GM12878 (cell line): ENCODE measurements at regions not wholly inside any gene's neighbourhood (a gene's known extent, or its start where the extent isn't known, plus 50 kb on each side); places are given as distances from the start of the nearest gene placed in this dataset.

Source experiments
- ATAC-seq: fragments of 200-7000 bp; cut with Tn5 transposase; 3 replicates; pipeline ENCODE4 v1.9.1; 2020; ENCODE audit warnings: mild to moderate bottlenecking, moderate library complexity
- BruUV-seq: library from RNA; stranded (reverse); fragments of 400-500 nt; replicated peaks from 2 replicates; lab custom pipeline; 2021; lab: Mats Ljungman, UMichigan
- CTCF ChIA-PET: fragments of 300-600 bp; sonication (Branson Sonifier 250); formaldehyde crosslinking; extraction: SDS; loops from one replicate; lab custom pipeline; 2021; ENCODE audit warnings: inconsistent platforms; lab: Yijun Ruan, JAX
- POLR2A ChIA-PET: fragments of 350-600 bp; formaldehyde crosslinking; extraction: SDS; loops from one replicate; lab custom pipeline; 2021; ENCODE audit warnings: inconsistent platforms; lab: Charles Lee
- RAD21 ChIA-PET: fragments of 300-600 bp; sonication (Branson Sonifier 250); formaldehyde crosslinking; loops from one replicate; lab custom pipeline; 2023; ENCODE audit warnings: antibody characterized with exemption; ENCODE audit not compliant: unreplicated experiment; lab: Charles Lee
- SMC1A ChIA-PET: fragments of 300-600 bp; sonication (Branson Sonifier 250); formaldehyde crosslinking; loops from one replicate; lab custom pipeline; 2023; ENCODE audit not compliant: unreplicated experiment, uncharacterized antibody; lab: Charles Lee
- DNase-seq: peaks from one replicate; pipeline ENCODE4 v3.0.0-alpha.2; 2011; ENCODE audit warnings: low read depth, low spot score
- FAIRE-seq: peaks from 3 replicates; lab custom pipeline; 2011; peaks lifted over from hg19 to GRCh38; lab: Jason Lieb, UNC
- H2AFZ ChIP-seq: 2 replicates; pipeline ENCODE4 v1.6.0; 2011; ENCODE audit warnings: low read depth, low read length, control low read depth; ENCODE audit not compliant: control insufficient read depth
- H3K27ac ChIP-seq: 2 replicates; pipeline ENCODE4 v1.5.1; 2011; ENCODE audit warnings: control low read depth; ENCODE audit not compliant: control insufficient read depth, insufficient read depth
- H3K27me3 ChIP-seq, 2 experiments: replicated peaks in 1 of 2; 2 replicates each; pipeline versions ENCODE4 v1.6.0 to v1.6.1; 2011; ENCODE audit warnings: low read length in 1 of 2; ENCODE audit not compliant: control insufficient read depth in 2 of 2, insufficient read depth in 2 of 2
- H3K36me3 ChIP-seq, 2 experiments: 2 replicates each; pipeline ENCODE4 v1.5.1; 2011; ENCODE audit warnings: low read length in 1 of 2; ENCODE audit not compliant: control insufficient read depth in 2 of 2, insufficient read depth in 2 of 2
- H3K4me1 ChIP-seq: 2 replicates; pipeline ENCODE4 v1.6.1; 2011; ENCODE audit warnings: mild to moderate bottlenecking, low read length, moderate library complexity, mixed read lengths; ENCODE audit not compliant: control insufficient read depth, insufficient read depth
- H3K4me2 ChIP-seq: 2 replicates; pipeline ENCODE4 v1.6.0; 2011; ENCODE audit warnings: control low read depth; ENCODE audit not compliant: control insufficient read depth, insufficient read depth
- H3K4me3 ChIP-seq: fragments of 200-600 bp; sonication (generic); 2 replicates; pipeline ENCODE4 v1.5.1; 2016
- H3K79me2 ChIP-seq: 2 replicates; pipeline ENCODE4 v1.6.0; 2011; ENCODE audit warnings: low read length; ENCODE audit not compliant: control insufficient read depth, insufficient read depth
- H3K9ac ChIP-seq: 2 replicates; pipeline ENCODE4 v1.8.0; 2011; ENCODE audit warnings: low read length, control low read depth, mixed read lengths; ENCODE audit not compliant: control insufficient read depth, insufficient read depth
- H3K9me3 ChIP-seq: replicated peaks from 3 replicates; pipeline ENCODE4 v1.5.1; 2011; ENCODE audit warnings: mild to moderate bottlenecking, low read length; ENCODE audit not compliant: control insufficient read depth, insufficient read depth
- H4K20me1 ChIP-seq: 2 replicates; pipeline ENCODE4 v1.6.0; 2011; ENCODE audit not compliant: control insufficient read depth, insufficient read depth
- BCL11A ChIP-seq: IDR thresholded peaks from 2 replicates; pipeline ENCODE4 v1.6.1; 2011; ENCODE audit warnings: low read depth, low read length
- CEBPZ ChIP-seq: fragments of 150-350 bp; IDR thresholded peaks from 2 replicates; pipeline ENCODE4 v1.6.1; 2016; ENCODE audit warnings: low read depth, low read length
- FOXM1 ChIP-seq: IDR thresholded peaks from 2 replicates; pipeline ENCODE4 v1.6.1; 2012; ENCODE audit warnings: low read depth, mild to moderate bottlenecking, inconsistent platforms, low read length, moderate library complexity
- IKZF1 ChIP-seq: fragments of 450-650 bp; conservative IDR thresholded peaks from 2 replicates; pipeline ENCODE4 v1.6.1; 2017; ENCODE audit warnings: antibody characterized with exemption, mild to moderate bottlenecking
- JUND ChIP-seq: IDR thresholded peaks from 2 replicates; pipeline ENCODE4 v1.6.1; 2012; ENCODE audit warnings: low read depth, mild to moderate bottlenecking, low read length, improper control_type of control experiment, moderate library complexity
- MEF2B ChIP-seq: fragments of 450-650 bp; IDR thresholded peaks from 2 replicates; pipeline ENCODE4 v1.6.1; 2018; ENCODE audit warnings: mild to moderate bottlenecking, moderate library complexity; ENCODE audit not compliant: partially characterized antibody, poor library complexity, severe bottlenecking
- NFYA ChIP-seq: IDR thresholded peaks from 2 replicates; pipeline ENCODE4 v1.6.1; 2011; ENCODE audit warnings: low read depth, mild to moderate bottlenecking, low read length, improper control_type of control experiment, borderline replicate concordance
- NFYB ChIP-seq: IDR thresholded peaks from 2 replicates; pipeline ENCODE4 v1.6.1; 2011; ENCODE audit warnings: low read depth, mild to moderate bottlenecking, low read length, improper control_type of control experiment, moderate library complexity; ENCODE audit not compliant: insufficient read depth
- SMAD5 ChIP-seq: IDR thresholded peaks from 2 replicates; pipeline ENCODE4 v1.6.1; 2016; ENCODE audit warnings: antibody characterized with exemption, low read depth
- SMC3 ChIP-seq: IDR thresholded peaks from 2 replicates; pipeline ENCODE4 v1.6.1; 2011; ENCODE audit warnings: low read length, improper control_type of control experiment, borderline replicate concordance
- WRNIP1 ChIP-seq: IDR thresholded peaks from 2 replicates; pipeline ENCODE4 v1.6.1; 2011; ENCODE audit warnings: low read depth, low read length, improper control_type of control experiment, borderline replicate concordance
- WGBS: methylation state at CpG from one replicate; pipeline ENCODE4 v1.1.6; 2016; ENCODE audit warnings: low lambda C conversion rate; ENCODE audit not compliant: insufficient replicate concordance, insufficient coverage; ENCODE audit errors: missing lambda C conversion rate; 5-methylcytosine and 5-hydroxymethylcytosine counted together
- in situ Hi-C: fragments of 300-500 bp; cut with MboI; formaldehyde crosslinking; loops from 9 replicates; pipeline ENCODE4 v1.14.3; 2018; ENCODE audit warnings: mixed read lengths
- intact Hi-C: fragments of 100-400 bp; cut with micrococcal nuclease; formaldehyde crosslinking; loops from one replicate; pipeline ENCODE4 v1.14.2; 2022; ENCODE audit not compliant: unreplicated experiment

- SMC1A ChIA-PET, result no interaction called here
- 39% methylated on average over 4 of the region's 4 CpGs for WGBS
- Histone ChIP-seq H3K4me1 (no peaks in the 10 kb centered on the region), H2AFZ (no peak overlapping the region), H3K79me2 (no peaks in the 10 kb centered on the region), H3K27me3 (no peaks in the 10 kb centered on the region; a peak in 1 of 4 replicates), H3K36me3 (no peaks in the 10 kb centered on the region), H4K20me1 (no peaks in the 10 kb centered on the region), H3K9me3 (no peaks in the 10 kb centered on the region), H3K4me3 (no peak overlapping the region), H3K4me2 (no peak overlapping the region), H3K27ac (no peak overlapping the region), H3K9ac (no peak overlapping the region)
- intact Hi-C loops (no loop called here), in situ Hi-C loops (no loop called here)
- BruUV-seq, result no TSS peak
- no peak for FAIRE-seq
- no peak for TF ChIP-seq MEF2B
- TF ChIP-seq SMC3, result no peak
- TF ChIP-seq SMAD5, result no peak
- no peak for TF ChIP-seq WRNIP1
- TF ChIP-seq NFYA, result no peak
- no peak for TF ChIP-seq IKZF1
- no peak for TF ChIP-seq JUND
- TF ChIP-seq BCL11A, result no peak
- CTCF ChIA-PET, result no interaction called here
- RAD21 ChIA-PET, result no interaction called here
- no peak for ATAC-seq
- no peak for DNase-seq
- POLR2A ChIA-PET, result interaction anchor here (0.6 kb wide), 1 partner anchor 299 kb away, joined by 3 read pairs; no protein-coding TSS in a partner anchor
Measured at GRCh38 chr15:85937661-85938060, 142.0 kb upstream of the AGBL1 start.

- in situ Hi-C loops, result no loop called here
- 43% methylated on average over 2 of the region's 2 CpGs for WGBS
- Histone ChIP-seq H4K20me1 (no peaks in the 10 kb centered on the region), H3K4me2 (no peak overlapping the region), H3K79me2 (no peaks in the 10 kb centered on the region), H3K4me3 (no peak overlapping the region), H3K27ac (no peak overlapping the region), H3K9ac (no peak overlapping the region), H3K4me1 (no peaks in the 10 kb centered on the region), H3K9me3 (no peaks in the 10 kb centered on the region), H3K36me3 (no peaks in the 10 kb centered on the region), H2AFZ (no peak overlapping the region), H3K27me3 (no peaks in the 10 kb centered on the region; a peak in 1 of 4 replicates)
- BruUV-seq, result no TSS peak
- ATAC-seq (no peak), DNase-seq (no peak), FAIRE-seq (no peak)
- intact Hi-C loops, result no loop called here
- ChIA-PET SMC1A (no interaction called here), POLR2A (interaction anchor here (0.6 kb wide), 1 partner anchor 897 kb away, joined by 3 read pairs; no protein-coding TSS in a partner anchor), CTCF (no interaction called here), RAD21 (no interaction called here)
- TF ChIP-seq CEBPZ (no peak), NFYB (0 out of 2 replicates have a peak, but pooled peaks have one; percentile 37), FOXM1 (no peak)
Measured at GRCh38 chr15:85941186-85941855, 138.3 kb upstream of the AGBL1 start.
